Lower leg skin (tissue), 3 donors: ENCODE measurements at regions not wholly inside any gene's neighbourhood (a gene's known extent, or its start where the extent isn't known, plus 50 kb on each side); places are given as distances from the start of the nearest gene placed in this dataset.

Source experiments
- CTCF ChIP-seq, 3 donors: fragments of 450-650 bp; IDR thresholded peaks; one replicate each; pipeline ENCODE4 v1.5.1; 2016; ENCODE audit warnings: antibody characterized with exemption in 3 of 3, mild to moderate bottlenecking in 3 of 3, moderate library complexity in 2 of 3
- POLR2A ChIP-seq, 2 donors: fragments of 450-650 bp; IDR thresholded peaks; one replicate each; pipeline ENCODE4 v1.6.1; 2016 to 2017; ENCODE audit warnings: antibody characterized with exemption in 2 of 2, mild to moderate bottlenecking in 1 of 2, moderate library complexity in 1 of 2

GRCh38 chr2:16244966-16245320 lies 304.6 kb downstream of the MYCN start:
- no peak for TF ChIP-seq CTCF (IDR thresholded peaks at IDR 0.05)
- no peak for TF ChIP-seq POLR2A (IDR thresholded peaks at IDR 0.05)
